DOHH2 (cell line): ENCODE measurements at regions not wholly inside any gene's neighbourhood (a gene's known extent, or its start where the extent isn't known, plus 50 kb on each side); places are given as distances from the start of the nearest gene placed in this dataset.
"Not testable (repeated sequence)": the region's sequence is repeated elsewhere in the genome, so short reads cannot be mapped to it uniquely, and the experiment has no call there.

Experiments used
- H3F3A ChIP-seq: fragments of 200-600 bp; sonication (generic), shearing (Covaris generic); 2 replicates; pipeline ENCODE4 v1.6.0; 2016; ENCODE audit warnings: antibody characterized with exemption, mild to moderate bottlenecking; ENCODE audit not compliant: control insufficient read depth, insufficient read depth
- H3K27ac ChIP-seq: fragments of 200-600 bp; sonication (generic); 2 replicates; pipeline ENCODE4 v1.5.1; 2014; ENCODE audit warnings: low read depth, mild to moderate bottlenecking, low read length, moderate library complexity
- H3K27me3 ChIP-seq: fragments of 200-600 bp; sonication (generic); 2 replicates; pipeline ENCODE4 v1.6.1; 2014; ENCODE audit warnings: mild to moderate bottlenecking, low read length, mixed read lengths; ENCODE audit not compliant: control insufficient read depth
- H3K36me3 ChIP-seq: fragments of 200-600 bp; sonication (generic); 2 replicates; pipeline ENCODE4 v1.6.1; 2014; ENCODE audit warnings: mild to moderate bottlenecking, low read length, moderate library complexity, mixed read lengths; ENCODE audit not compliant: control insufficient read depth
- H3K4me1 ChIP-seq: fragments of 200-600 bp; sonication (generic); 2 replicates; pipeline ENCODE4 v1.6.1; 2014; ENCODE audit warnings: mild to moderate bottlenecking, low read length, mixed read lengths; ENCODE audit not compliant: control insufficient read depth
- H3K4me2 ChIP-seq: fragments of 200-600 bp; sonication (generic); 2 replicates; pipeline ENCODE4 v1.6.0; 2014; ENCODE audit warnings: mild to moderate bottlenecking, low read length, moderate library complexity
- H3K4me3 ChIP-seq: fragments of 200-600 bp; sonication (generic); 2 replicates; pipeline ENCODE4 v1.5.1; 2014; ENCODE audit warnings: mild to moderate bottlenecking, low read length, mixed read lengths
- H3K79me2 ChIP-seq: fragments of 200-600 bp; sonication (generic); 2 replicates; pipeline ENCODE4 v1.6.1; 2014; ENCODE audit warnings: mild to moderate bottlenecking, low read length, mixed read lengths; ENCODE audit not compliant: control insufficient read depth
- H3K9me2 ChIP-seq: fragments of 200-600 bp; sonication (generic); replicated peaks from 2 replicates; pipeline ENCODE4 v1.6.1; 2014; ENCODE audit warnings: mild to moderate bottlenecking, low read length, mixed read lengths; ENCODE audit not compliant: control insufficient read depth
- H3K9me3 ChIP-seq: fragments of 200-600 bp; sonication (generic); 2 replicates; pipeline ENCODE4 v1.6.1; 2014; ENCODE audit warnings: antibody characterized with exemption, low read length, mixed read lengths; ENCODE audit not compliant: control insufficient read depth, insufficient read depth
- H4K20me1 ChIP-seq: fragments of 200-600 bp; sonication (generic); 2 replicates; pipeline ENCODE4 v1.6.0; 2014; ENCODE audit warnings: low read depth, mild to moderate bottlenecking, antibody characterized with exemption, low read length, moderate library complexity; ENCODE audit not compliant: control insufficient read depth, insufficient read depth
- CTCF ChIP-seq: fragments of 200-600 bp; sonication (generic); IDR thresholded peaks from one replicate; pipeline ENCODE4 v1.5.1; 2014; ENCODE audit warnings: antibody characterized with exemption, mild to moderate bottlenecking, low read depth, low read length; ENCODE audit not compliant: poor library complexity, severe bottlenecking
- EZH2phosphoT487 ChIP-seq: fragments of 200-600 bp; sonication (generic); IDR thresholded peaks from 2 replicates; pipeline ENCODE4 v1.6.1; 2017; ENCODE audit warnings: borderline replicate concordance, mild to moderate bottlenecking, antibody characterized with exemption, low read length, moderate library complexity, mixed read lengths

DNA sequence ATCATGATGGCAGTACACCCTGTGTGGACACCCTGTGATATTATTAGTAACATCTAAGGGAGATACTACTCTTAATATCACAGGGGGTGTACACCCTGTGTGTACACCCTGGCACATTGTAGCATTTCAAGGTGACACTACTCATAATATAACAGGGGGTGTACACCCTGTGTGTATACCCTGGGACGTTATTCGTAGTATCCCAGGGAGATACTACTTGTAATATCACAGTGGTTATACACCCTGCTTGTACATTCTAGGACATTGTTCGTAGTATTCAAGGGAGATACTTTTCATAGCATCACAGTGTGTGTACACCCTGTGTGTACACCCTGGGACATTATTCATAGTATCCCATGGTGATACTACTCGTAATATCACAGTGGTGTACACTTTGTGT lies 67.4 kb upstream of the CNIH3 start:
- Histone ChIP-seq H3K36me3 (no peaks in the 10 kb centered on the region), H3K9me2 (no peaks in the 10 kb centered on the region), H3K4me3 (no peak overlapping the region), H3K27me3 (0 out of 2 replicates have a peak, but pooled peaks cover 2% of the 10 kb centered on the region), H3F3A (no peaks in the 10 kb centered on the region), H3K4me1 (no peaks in the 10 kb centered on the region), H4K20me1 (no peaks in the 10 kb centered on the region), H3K4me2 (no peak overlapping the region), H3K9me3 (no peaks in the 10 kb centered on the region), H3K27ac (no peak overlapping the region), H3K79me2 (no peaks in the 10 kb centered on the region)
- no peak for TF ChIP-seq EZH2phosphoT487
- no peak for TF ChIP-seq CTCF

DNA sequence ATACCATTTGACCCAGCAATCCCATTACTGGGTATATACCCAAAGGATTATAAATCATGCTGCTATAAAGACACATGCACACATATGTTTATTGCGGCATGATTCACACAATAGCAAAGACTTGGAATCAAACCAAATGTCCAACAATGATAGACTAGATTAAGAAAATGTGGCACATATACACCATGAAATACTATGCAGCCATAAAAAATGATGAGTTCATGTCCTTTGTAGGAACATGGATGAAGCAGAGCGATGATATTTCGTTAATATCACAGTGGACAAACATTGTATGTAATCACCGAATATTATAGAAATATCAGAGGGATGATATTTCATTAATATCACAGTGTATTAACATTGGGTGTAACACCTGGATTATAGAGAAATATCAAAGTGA lies 64.9 kb upstream of the CNIH3 start:
- not testable (repeated sequence) for H3K9me3 ChIP-seq, H3K79me2 ChIP-seq, H3K36me3 ChIP-seq, H3K4me3 ChIP-seq, H4K20me1 ChIP-seq, H3K4me2 ChIP-seq, H3K27me3 ChIP-seq, H3F3A ChIP-seq, H3K4me1 ChIP-seq, H3K9me2 ChIP-seq, H3K27ac ChIP-seq

DNA sequence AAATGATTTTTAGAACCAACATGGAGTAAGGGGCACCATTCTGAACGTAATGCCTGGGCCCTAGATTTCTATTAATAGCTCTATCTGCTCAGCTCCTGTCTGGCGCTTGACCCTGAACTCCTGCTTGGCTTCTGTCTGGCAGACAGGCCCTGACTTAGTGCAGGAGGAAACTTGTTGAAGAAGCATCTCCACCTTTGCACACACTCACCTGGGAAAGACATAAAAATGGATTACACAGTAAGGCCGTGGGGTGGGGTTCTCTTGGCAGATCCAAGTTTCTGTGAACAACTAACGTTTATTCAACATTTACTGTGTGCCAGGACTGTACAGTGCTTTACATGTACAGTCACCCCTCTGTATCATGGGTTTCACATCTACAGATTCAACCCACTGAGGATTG lies 62.1 kb upstream of the CNIH3 start:
- Histone ChIP-seq H3K4me2 (no peak overlapping the region), H4K20me1 (no peaks in the 10 kb centered on the region), H3K9me2 (no peaks in the 10 kb centered on the region), H3K4me3 (no peak overlapping the region), H3K9me3 (no peaks in the 10 kb centered on the region), H3K27ac (no peak overlapping the region), H3K79me2 (no peaks in the 10 kb centered on the region), H3K36me3 (no peaks in the 10 kb centered on the region), H3K27me3 (peaks cover 5% of the 10 kb centered on the region; the same call in 1 of the 2 replicates), H3K4me1 (no peaks in the 10 kb centered on the region), H3F3A (no peaks in the 10 kb centered on the region)
- TF ChIP-seq EZH2phosphoT487: no peak
- TF ChIP-seq CTCF: no peak

DNA sequence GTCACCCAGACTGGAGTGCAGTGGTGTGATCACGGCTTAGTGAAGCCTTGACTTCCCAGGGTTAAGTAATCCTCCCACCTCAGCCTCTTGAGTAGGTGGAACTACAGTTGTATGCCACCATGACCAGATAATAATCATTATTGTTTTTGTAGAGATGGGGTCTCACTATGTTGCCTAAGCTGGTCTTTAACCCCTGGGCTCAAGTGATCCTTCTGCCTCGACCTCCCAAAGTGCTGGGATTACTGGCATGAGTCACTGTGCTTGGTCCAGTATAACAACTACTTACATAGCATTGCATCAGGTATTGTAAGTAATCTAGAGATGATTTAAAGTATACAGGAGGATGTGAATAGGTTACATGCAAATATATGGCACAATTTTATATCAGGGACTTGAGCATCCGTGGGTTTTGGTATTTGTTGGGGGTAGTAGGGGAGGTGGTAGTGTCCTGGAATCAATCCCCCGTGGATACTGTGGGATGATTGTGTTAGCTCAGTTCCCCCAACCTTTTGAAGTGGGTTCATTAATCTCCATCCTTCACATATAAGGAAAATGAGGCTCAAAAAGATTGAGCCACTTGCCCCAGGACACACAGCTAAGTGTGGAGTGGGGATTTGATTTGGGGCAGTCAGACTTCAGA lies 61.4 kb upstream of the CNIH3 start:
- no peaks in the 10 kb centered on the region for H4K20me1 ChIP-seq
- H3K27me3 ChIP-seq: peaks cover 5% of the 10 kb centered on the region; the same call in 1 of the 2 replicates
- H3K4me2 ChIP-seq: no peak overlapping the region
- H3K79me2 ChIP-seq: no peaks in the 10 kb centered on the region
- H3K9me3 ChIP-seq: no peaks in the 10 kb centered on the region
- no peak for TF ChIP-seq CTCF
- TF ChIP-seq EZH2phosphoT487: no peak
- H3K27ac ChIP-seq: no peak overlapping the region
- no peaks in the 10 kb centered on the region for H3K4me1 ChIP-seq
- no peak overlapping the region for H3K4me3 ChIP-seq
- no peaks in the 10 kb centered on the region for H3F3A ChIP-seq
- H3K9me2 ChIP-seq: no peaks in the 10 kb centered on the region
- no peaks in the 10 kb centered on the region for H3K36me3 ChIP-seq
